Coronary artery (tissue), 2 donors: ENCODE measurements at regions not wholly inside any gene's neighbourhood (a gene's known extent, or its start where the extent isn't known, plus 50 kb on each side); places are given as distances from the start of the nearest gene placed in this dataset.
A peak's percentile ranks its signal among the peaks of the same experiment; 100 is the strongest.

Experiments
- DNase-seq: peaks from one replicate; pipeline ENCODE4 v3.0.0-alpha.2; 2017; ENCODE audit warnings: low spot score
- H3K27ac ChIP-seq, 2 donors: fragments of 200-600 bp; sonication (generic); one replicate each; pipeline ENCODE4 v1.5.1; 2016 to 2019
- H3K4me3 ChIP-seq: fragments of 200-600 bp; sonication (generic); 2 replicates; pipeline ENCODE4 v1.5.1; 2016; ENCODE audit warnings: mild to moderate bottlenecking, moderate library complexity
- TF ChIP-seq, protein P1 (sequence below): fragments of 200-600 bp; sonication (generic); IDR thresholded peaks from one replicate; pipeline ENCODE4 v1.5.1; 2019; ENCODE audit warnings: antibody characterized with exemption

DNA sequence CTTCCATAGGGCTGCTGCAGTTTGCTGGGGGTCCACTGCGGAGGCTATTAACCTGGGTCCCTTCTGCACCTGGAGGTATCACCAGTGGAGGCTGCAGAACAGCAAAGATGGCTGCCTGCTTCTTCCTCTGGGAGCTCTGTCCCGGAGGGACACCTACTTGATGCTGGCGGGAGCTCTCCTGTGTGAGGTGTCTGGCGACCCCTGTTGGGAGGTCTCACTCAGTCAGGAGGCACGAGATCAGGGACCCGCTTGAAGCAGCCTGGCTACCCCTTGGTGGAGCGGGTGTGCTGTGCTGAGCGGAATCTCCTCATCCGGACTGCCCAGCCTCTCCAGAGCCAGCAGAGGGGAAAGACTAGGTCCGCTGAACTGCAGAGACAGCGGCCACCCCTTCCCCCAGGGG is 56.0 kb upstream of the CTXND1 start:
- DNase-seq, result no peak
- Histone ChIP-seq H3K4me3 (no peak overlapping the region), H3K27ac (no peak overlapping the region)
- TF ChIP-seq, protein P1, sequence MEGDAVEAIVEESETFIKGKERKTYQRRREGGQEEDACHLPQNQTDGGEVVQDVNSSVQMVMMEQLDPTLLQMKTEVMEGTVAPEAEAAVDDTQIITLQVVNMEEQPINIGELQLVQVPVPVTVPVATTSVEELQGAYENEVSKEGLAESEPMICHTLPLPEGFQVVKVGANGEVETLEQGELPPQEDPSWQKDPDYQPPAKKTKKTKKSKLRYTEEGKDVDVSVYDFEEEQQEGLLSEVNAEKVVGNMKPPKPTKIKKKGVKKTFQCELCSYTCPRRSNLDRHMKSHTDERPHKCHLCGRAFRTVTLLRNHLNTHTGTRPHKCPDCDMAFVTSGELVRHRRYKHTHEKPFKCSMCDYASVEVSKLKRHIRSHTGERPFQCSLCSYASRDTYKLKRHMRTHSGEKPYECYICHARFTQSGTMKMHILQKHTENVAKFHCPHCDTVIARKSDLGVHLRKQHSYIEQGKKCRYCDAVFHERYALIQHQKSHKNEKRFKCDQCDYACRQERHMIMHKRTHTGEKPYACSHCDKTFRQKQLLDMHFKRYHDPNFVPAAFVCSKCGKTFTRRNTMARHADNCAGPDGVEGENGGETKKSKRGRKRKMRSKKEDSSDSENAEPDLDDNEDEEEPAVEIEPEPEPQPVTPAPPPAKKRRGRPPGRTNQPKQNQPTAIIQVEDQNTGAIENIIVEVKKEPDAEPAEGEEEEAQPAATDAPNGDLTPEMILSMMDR, result no peak

- TF ChIP-seq, protein P1, result no peak
- Histone ChIP-seq H3K4me3 (no peak overlapping the region), H3K27ac (no peak overlapping the region)
- DNase-seq, result no peak
Observed at GRCh38 chr15:80309769-80310384, 57.9 kb upstream of the CTXND1 start.

GRCh38 chr15:80310776-80311175 is 58.8 kb upstream of the CTXND1 start:
- H3K27ac ChIP-seq, result no peak overlapping the region
- DNase-seq, result no peak
- TF ChIP-seq, protein P1, result no peak
- no peak overlapping the region for H3K4me3 ChIP-seq

- TF ChIP-seq, protein P1, result no peak
- Histone ChIP-seq H3K27ac (no peak overlapping the region), H3K4me3 (no peak overlapping the region)
- DNase-seq, result no peak
Observed at GRCh38 chr15:80315289-80315987, 63.4 kb upstream of the CTXND1 start.

GRCh38 chr15:80317389-80318182 is 65.6 kb upstream of the CTXND1 start:
- TF ChIP-seq, protein P1, result no peak
- no peak overlapping the region for H3K4me3 ChIP-seq
- peak overlapping the region in 1 of 2 donors; percentile 25 for H3K27ac ChIP-seq
- DNase-seq, result no peak

- TF ChIP-seq, protein P1, result no peak
- no peak overlapping the region for H3K4me3 ChIP-seq
- DNase-seq, result no peak
- no peak overlapping the region for H3K27ac ChIP-seq
Observed at GRCh38 chr15:80321853-80322252, 69.8 kb upstream of the CTXND1 start.
